H1 (cell line): ENCODE measurements at regions not wholly inside any gene's neighbourhood (a gene's known extent, or its start where the extent isn't known, plus 50 kb on each side); places are given as distances from the start of the nearest gene placed in this dataset.

Experiments
- CTCF ChIA-PET: fragments of 300-600 bp; sonication (Branson Sonifier 250); formaldehyde crosslinking; loops from one replicate; lab custom pipeline; 2021; ENCODE audit not compliant: partially characterized antibody; lab: Charles Lee
- POLR2A ChIA-PET: fragments of 300-600 bp; sonication (Branson Sonifier 250); formaldehyde crosslinking; loops from one replicate; lab custom pipeline; 2021; ENCODE audit warnings: inconsistent platforms; ENCODE audit not compliant: partially characterized antibody; lab: Charles Lee
- DNase-seq, 2 experiments: peaks; one replicate each; pipeline versions ENCODE4 v3.0.0 to v3.0.0-alpha.2; 2010 to 2022; ENCODE audit warnings: low spot score in 2 of 2, low read depth in 1 of 2, mixed read lengths in 1 of 2
- FAIRE-seq: peaks from 2 replicates; lab custom pipeline; 2011; peaks lifted over from hg19 to GRCh38; lab: Jason Lieb, UNC
- H2AFZ ChIP-seq: 2 replicates; pipeline ENCODE4 v1.8.1; 2012; ENCODE audit warnings: low read length, inconsistent platforms
- H2AK5ac ChIP-seq: 2 replicates; pipeline ENCODE4 v1.6.1; 2013; ENCODE audit warnings: low read depth, low read length
- H2BK120ac ChIP-seq: replicated peaks from 2 replicates; pipeline ENCODE3; 2013; ENCODE audit warnings: low read depth, low read length, inconsistent platforms
- H2BK12ac ChIP-seq: 2 replicates; pipeline ENCODE4 v1.6.1; 2013; ENCODE audit warnings: low read depth, low read length
- H2BK15ac ChIP-seq: 2 replicates; pipeline ENCODE4 v1.6.1; 2013; ENCODE audit warnings: low read length
- H2BK20ac ChIP-seq: 2 replicates; pipeline ENCODE4 v1.6.1; 2013; ENCODE audit warnings: low read length
- H2BK5ac ChIP-seq: 2 replicates; pipeline ENCODE4 v1.6.1; 2013; ENCODE audit warnings: low read depth, low read length
- H3K14ac ChIP-seq: 2 replicates; pipeline ENCODE4 v1.6.1; 2013; ENCODE audit warnings: inconsistent platforms; ENCODE audit not compliant: insufficient read length
- H3K18ac ChIP-seq: 2 replicates; pipeline ENCODE4 v1.6.1; 2013; ENCODE audit warnings: low read length; ENCODE audit errors: extremely low read depth
- H3K23ac ChIP-seq: 2 replicates; pipeline ENCODE4 v1.6.1; 2013; ENCODE audit warnings: inconsistent platforms; ENCODE audit not compliant: insufficient read length
- H3K23me2 ChIP-seq: 2 replicates; pipeline ENCODE4 v1.6.1; 2013; ENCODE audit warnings: low read depth, low read length
- H3K27ac ChIP-seq: 2 replicates; pipeline ENCODE4 v1.6.1; 2011; ENCODE audit warnings: low read depth, low read length, inconsistent platforms
- H3K27me3 ChIP-seq, 4 experiments: replicated peaks in 1 of 4; 1 replicate in 1 of 4; 2 replicates in 3 of 4; pipeline versions ENCODE4 v1.6.1 to v1.8.1; 2011 to 2013; ENCODE audit warnings: low read length in 3 of 4, mild to moderate bottlenecking in 3 of 4, inconsistent platforms in 2 of 4, mixed read lengths in 2 of 4, moderate library complexity in 1 of 4; ENCODE audit not compliant: control insufficient read depth in 3 of 4, insufficient read depth in 3 of 4; ENCODE audit errors: extremely low read depth in 1 of 4
- H3K36me3 ChIP-seq, 4 experiments: 2 replicates each; pipeline versions ENCODE4 v1.6.1 to v1.8.1; 2011 to 2013; ENCODE audit warnings: mild to moderate bottlenecking in 4 of 4, low read length in 3 of 4, moderate library complexity in 2 of 4, control low read depth in 1 of 4, inconsistent platforms in 1 of 4; ENCODE audit not compliant: insufficient read depth in 4 of 4, control insufficient read depth in 2 of 4
- H3K4ac ChIP-seq: replicated peaks from 2 replicates; pipeline ENCODE3; 2013; ENCODE audit warnings: low read length, low read depth, mixed read lengths, inconsistent platforms; ENCODE audit not compliant: insufficient read length
- H3K4me1 ChIP-seq, 4 experiments: replicated peaks in 1 of 4; 1 replicate in 1 of 4; 2 replicates in 3 of 4; pipeline versions ENCODE4 v1.6.1 to v1.8.1; 2011 to 2013; ENCODE audit warnings: low read length in 3 of 4, inconsistent platforms in 2 of 4, mixed read lengths in 1 of 4; ENCODE audit not compliant: insufficient read depth in 4 of 4, control insufficient read depth in 3 of 4
- H3K4me2 ChIP-seq, 2 experiments: 2 replicates each; pipeline versions ENCODE4 v1.6.1 to v1.8.1; 2011 to 2013; ENCODE audit warnings: low read depth in 2 of 2, low read length in 2 of 2, control low read depth in 1 of 2, inconsistent platforms in 1 of 2, mild to moderate bottlenecking in 1 of 2; ENCODE audit not compliant: insufficient read depth in 1 of 2
- H3K4me3 ChIP-seq, 4 experiments: fragments of 200-600, 300-600 bp in 1 of 4; sonication (generic), shearing (Covaris generic), sonication (Bioruptor Twin) in 1 of 4; 2 replicates each; pipeline versions ENCODE4 v1.5.1 to v1.8.1; 2011 to 2016; ENCODE audit warnings: low read length in 4 of 4, low read depth in 3 of 4, control low read depth in 2 of 4, inconsistent platforms in 2 of 4, mild to moderate bottlenecking in 2 of 4, mixed read lengths in 1 of 4, moderate library complexity in 1 of 4; ENCODE audit not compliant: insufficient read depth in 2 of 4; ENCODE audit errors: extremely low read depth in 1 of 4
- H3K56ac ChIP-seq: replicated peaks from 2 replicates; pipeline ENCODE3; 2013; ENCODE audit warnings: low read depth, mild to moderate bottlenecking, mixed read lengths, low read length, inconsistent platforms; ENCODE audit not compliant: insufficient read length
- H3K79me1 ChIP-seq: 2 replicates; pipeline ENCODE4 v1.6.1; 2013; ENCODE audit warnings: low read depth, low read length, control low read depth
- H3K79me2 ChIP-seq, 2 experiments: 2 replicates each; pipeline versions ENCODE4 v1.6.1 to v1.8.1; 2012 to 2013; ENCODE audit warnings: low read length in 2 of 2, mild to moderate bottlenecking in 2 of 2, inconsistent platforms in 1 of 2; ENCODE audit not compliant: insufficient read depth in 2 of 2, control insufficient read depth in 1 of 2
- H3K9ac ChIP-seq, 4 experiments: replicated peaks in 1 of 4; 1 replicate in 1 of 4; 2 replicates in 3 of 4; pipeline versions ENCODE4 v1.6.1 to v1.8.1; 2011 to 2013; ENCODE audit warnings: low read depth in 3 of 4, low read length in 3 of 4, control low read depth in 2 of 4, mild to moderate bottlenecking in 2 of 4, moderate library complexity in 2 of 4, inconsistent platforms in 1 of 4; ENCODE audit errors: extremely low read depth in 1 of 4
- H3K9me3 ChIP-seq, 2 experiments: 2 replicates each; pipeline versions ENCODE4 v1.6.1 to v1.8.1; 2012 to 2013; ENCODE audit warnings: mild to moderate bottlenecking in 2 of 2, moderate library complexity in 2 of 2, control low read depth in 1 of 2, inconsistent platforms in 1 of 2, low read depth in 1 of 2, low read length in 1 of 2, mixed read lengths in 1 of 2; ENCODE audit not compliant: insufficient read depth in 2 of 2
- H4K20me1 ChIP-seq, 2 experiments: replicated peaks in 1 of 2; 2 replicates each; pipeline versions ENCODE3 to v1.8.1; 2011 to 2013; ENCODE audit warnings: inconsistent platforms in 2 of 2, low read length in 2 of 2, mild to moderate bottlenecking in 1 of 2; ENCODE audit not compliant: insufficient read depth in 2 of 2, control insufficient read depth in 1 of 2
- H4K5ac ChIP-seq: 2 replicates; pipeline ENCODE4 v1.6.1; 2013; ENCODE audit warnings: low read length, low read depth, mixed read lengths, inconsistent platforms; ENCODE audit not compliant: insufficient read length
- H4K8ac ChIP-seq: 2 replicates; pipeline ENCODE4 v1.8.0; 2013; ENCODE audit warnings: mild to moderate bottlenecking, moderate library complexity, low read length, inconsistent platforms; ENCODE audit not compliant: insufficient read depth; ENCODE audit errors: extremely low read depth
- H4K91ac ChIP-seq: replicated peaks from 2 replicates; pipeline ENCODE3; 2013; ENCODE audit warnings: low read length, mixed read lengths, inconsistent platforms; ENCODE audit not compliant: insufficient read length
- ATF2 ChIP-seq: IDR thresholded peaks from 2 replicates; pipeline ENCODE4 v1.6.1; 2012; ENCODE audit warnings: low read length, inconsistent platforms
- CEBPB ChIP-seq: IDR thresholded peaks from 2 replicates; pipeline ENCODE4 v1.6.1; 2012; ENCODE audit warnings: low read depth, low read length
- MAFK ChIP-seq: IDR thresholded peaks from 2 replicates; pipeline ENCODE4 v1.6.1; 2012; ENCODE audit warnings: low read depth, mild to moderate bottlenecking, improper control_type of control experiment, low read length
- NRF1 ChIP-seq: IDR thresholded peaks from 2 replicates; pipeline ENCODE4 v1.6.1; 2011; ENCODE audit warnings: mild to moderate bottlenecking, low read depth, low read length, improper control_type of control experiment
- RBBP5 ChIP-seq: IDR thresholded peaks from 2 replicates; pipeline ENCODE4 v1.7.1; 2012; ENCODE audit warnings: low read depth, mild to moderate bottlenecking, inconsistent platforms, low read length, moderate library complexity, borderline replicate concordance
- RXRA ChIP-seq: IDR thresholded peaks from 2 replicates; pipeline ENCODE4 v1.6.1; 2011; ENCODE audit warnings: low read depth, mild to moderate bottlenecking, low read length, moderate library complexity; ENCODE audit not compliant: insufficient read depth
- SIN3A ChIP-seq, 2 experiments: IDR thresholded peaks in 1 of 2; conservative IDR thresholded peaks in 1 of 2; 2 replicates each; pipeline ENCODE4 v1.6.1; 2011 to 2012; ENCODE audit warnings: low read length in 2 of 2, improper control_type of control experiment in 1 of 2, low read depth in 1 of 2, mild to moderate bottlenecking in 1 of 2
- SIRT6 ChIP-seq: IDR thresholded peaks from one replicate; pipeline ENCODE4 v1.7.1; 2012; ENCODE audit warnings: low read length, inconsistent platforms
- SP1 ChIP-seq: IDR thresholded peaks from 2 replicates; pipeline ENCODE4 v1.6.1; 2011; ENCODE audit warnings: low read depth, low read length
- USF2 ChIP-seq: IDR thresholded peaks from 2 replicates; pipeline ENCODE4 v1.6.1; 2011; ENCODE audit warnings: low read length, improper control_type of control experiment
- WGBS, 2 experiments: shearing (Covaris generic) in 1 of 2; methylation state at CpG; one replicate each; pipeline versions ENCODE4 v1.1.6 to v1.1.7; 2013 to 2015; ENCODE audit warnings: low lambda C conversion rate in 2 of 2, mixed read lengths in 2 of 2, inconsistent platforms in 1 of 2, low coverage in 1 of 2, missing lambda C conversion rate in 1 of 2; ENCODE audit not compliant: insufficient replicate concordance in 2 of 2, insufficient coverage in 1 of 2, insufficient read length in 1 of 2; ENCODE audit errors: extremely low coverage in 1 of 2, missing lambda C conversion rate in 1 of 2; 5-methylcytosine and 5-hydroxymethylcytosine counted together

- no peak overlapping the region for H4K91ac ChIP-seq
- ChIA-PET CTCF (interaction anchor here (1.2 kb wide), 1 partner anchor 10 kb away, joined by 3 read pairs; no protein-coding TSS in a partner anchor), POLR2A (no interaction called here)
- no peaks in the 10 kb centered on the region for H3K27me3 ChIP-seq
- no peak overlapping the region for H4K5ac ChIP-seq
- FAIRE-seq = no peak
- H3K23me2 ChIP-seq = no peaks in the 10 kb centered on the region
- no peak overlapping the region for H3K56ac ChIP-seq
- no peak overlapping the region for H2AK5ac ChIP-seq
- no peak overlapping the region for H3K4me3 ChIP-seq
- H3K4ac ChIP-seq = no peak overlapping the region
- H2BK5ac ChIP-seq = no peak overlapping the region
- H3K4me2 ChIP-seq = no peak overlapping the region
- no peaks in the 10 kb centered on the region for H4K20me1 ChIP-seq
- H2BK12ac ChIP-seq = no peak overlapping the region
- no peaks in the 10 kb centered on the region for H3K79me1 ChIP-seq
- no peak overlapping the region for H3K18ac ChIP-seq
- H3K23ac ChIP-seq = no peak overlapping the region
- H2BK20ac ChIP-seq = no peak overlapping the region
- no peaks in the 10 kb centered on the region for H3K79me2 ChIP-seq
- no peaks in the 10 kb centered on the region for H3K36me3 ChIP-seq
- H4K8ac ChIP-seq = no peak overlapping the region
- WGBS, 2 experiments = 94% methylated on average over 1 of the region's 1 CpG; no CpG with 5 or more reads in 1 of the 2 experiments
- no peaks in the 10 kb centered on the region for H3K4me1 ChIP-seq
- no peak for DNase-seq
- no peak overlapping the region for H2AFZ ChIP-seq
- no peak overlapping the region for H3K9ac ChIP-seq
- no peaks in the 10 kb centered on the region; a peak in 2 of 4 replicates for H3K9me3 ChIP-seq
- no peak overlapping the region for H3K27ac ChIP-seq
- no peak overlapping the region for H2BK120ac ChIP-seq
- no peak overlapping the region for H2BK15ac ChIP-seq
- H3K14ac ChIP-seq = no peak overlapping the region
- TF ChIP-seq RBBP5 (no peak), MAFK (no peak), SIRT6 (no peak), ATF2 (no peak), SP1 (no peak), SIN3A (conservative IDR thresholded peaks at IDR 0.05 in 1 of 2, IDR thresholded peaks at IDR 0.05 in 1 of 2; ENCODE audit: low read depth in 1 of 2, low read length in 2 of 2) (no peak), NRF1 (no peak), USF2 (no peak), RXRA (no peak), CEBPB (no peak)
These were observed 61.5 kb upstream of the GALNT15 start for GRCh38 chr3:16112910-16113504.
